ENCODE measurements at regions not wholly inside any gene's neighbourhood (a gene's known extent, or its start where the extent isn't known, plus 50 kb on each side); places are given as distances from the start of the nearest gene placed in this dataset.

DNA sequence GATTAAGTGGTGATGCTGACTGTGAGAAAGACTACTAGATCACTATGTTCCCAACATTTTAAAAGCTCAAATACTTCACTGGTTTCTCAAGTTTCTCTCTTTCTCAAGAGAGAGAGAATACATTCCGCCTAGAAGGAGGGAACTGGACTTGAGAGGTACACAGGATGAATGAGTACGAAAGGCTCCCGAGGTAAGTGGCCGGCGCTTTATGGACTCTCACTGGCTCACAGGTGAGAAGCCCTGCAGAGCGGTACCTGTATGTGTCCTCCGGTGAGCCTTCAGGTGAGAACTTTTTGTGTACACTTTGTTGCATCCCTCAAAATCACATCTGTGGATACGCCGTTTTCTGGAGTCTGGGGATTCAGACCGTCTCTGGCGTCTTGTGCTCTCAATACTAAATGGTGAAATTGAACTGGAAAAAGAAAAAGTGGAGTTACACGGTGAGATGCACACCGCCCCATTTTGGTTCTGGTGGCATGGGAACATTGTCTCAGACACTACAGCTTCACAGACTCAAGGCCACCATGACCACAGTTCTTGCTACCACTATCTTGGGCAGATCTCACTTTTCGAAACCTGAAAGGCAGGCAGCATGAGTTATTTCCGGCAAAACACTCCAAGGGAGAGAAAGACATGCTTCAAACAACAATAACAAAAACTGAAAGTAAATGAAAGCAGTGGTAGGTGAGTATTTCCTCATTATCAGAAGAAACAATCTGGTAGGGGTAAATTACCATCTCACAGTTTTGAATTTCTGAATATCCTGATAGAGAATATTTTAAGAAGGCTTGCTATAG, 418.9 kb downstream of the KLF12 start:
- Histone ChIP-seq H3K27ac (ENCODE audit: low read length) (no peak overlapping the region), H3K4me3 (ENCODE audit: low read length) (no peak overlapping the region), H3K9ac (ENCODE audit: low read length) (no peak overlapping the region), H3K27me3 (ENCODE audit: insufficient read depth, low read depth, low read length) (no peaks in the 10 kb centered on the region), H3K9me2 (ENCODE audit: insufficient read depth, low read length) (no peaks in the 10 kb centered on the region), H3K9me3 (ENCODE audit: low read length) (no peaks in the 10 kb centered on the region), H3F3A (ENCODE audit: insufficient read depth, low read length, poor library complexity, severe bottlenecking) (no peaks in the 10 kb centered on the region), H3K4me2 (ENCODE audit: low read length) (no peak overlapping the region), H2AFZ (ENCODE audit: low read depth, low read length) (no peak overlapping the region), H3K79me2 (replicated peaks; ENCODE audit: insufficient read depth, low read length) (no peaks in the 10 kb centered on the region), H4K20me1 (ENCODE audit: insufficient read depth) (no peaks in the 10 kb centered on the region), H3K36me3 (ENCODE audit: insufficient read depth, low read length) (peaks cover 4% of the 10 kb centered on the region)
- TF ChIP-seq REST (IDR thresholded peaks at IDR 0.05; ENCODE audit: borderline replicate concordance) (no peak), MXI1 (conservative IDR thresholded peaks at IDR 0.05; ENCODE audit: poor library complexity, severe bottlenecking) (no peak), SMC3 (conservative IDR thresholded peaks at IDR 0.05; ENCODE audit: poor library complexity) (no peak), TAF1 (IDR thresholded peaks at IDR 0.05; ENCODE audit: low read depth) (no peak), POLR2AphosphoS5 (IDR thresholded peaks at IDR 0.05) (no peak), RAD21 (conservative IDR thresholded peaks at IDR 0.05) (no peak), EZH2 (IDR thresholded peaks at IDR 0.05; ENCODE audit: borderline replicate concordance, insufficient read depth, low read length, poor library complexity, severe bottlenecking) (no peak), EP300 (conservative IDR thresholded peaks at IDR 0.05; ENCODE audit: poor library complexity, severe bottlenecking) (no peak)
- TF ChIP-seq, protein P1, sequence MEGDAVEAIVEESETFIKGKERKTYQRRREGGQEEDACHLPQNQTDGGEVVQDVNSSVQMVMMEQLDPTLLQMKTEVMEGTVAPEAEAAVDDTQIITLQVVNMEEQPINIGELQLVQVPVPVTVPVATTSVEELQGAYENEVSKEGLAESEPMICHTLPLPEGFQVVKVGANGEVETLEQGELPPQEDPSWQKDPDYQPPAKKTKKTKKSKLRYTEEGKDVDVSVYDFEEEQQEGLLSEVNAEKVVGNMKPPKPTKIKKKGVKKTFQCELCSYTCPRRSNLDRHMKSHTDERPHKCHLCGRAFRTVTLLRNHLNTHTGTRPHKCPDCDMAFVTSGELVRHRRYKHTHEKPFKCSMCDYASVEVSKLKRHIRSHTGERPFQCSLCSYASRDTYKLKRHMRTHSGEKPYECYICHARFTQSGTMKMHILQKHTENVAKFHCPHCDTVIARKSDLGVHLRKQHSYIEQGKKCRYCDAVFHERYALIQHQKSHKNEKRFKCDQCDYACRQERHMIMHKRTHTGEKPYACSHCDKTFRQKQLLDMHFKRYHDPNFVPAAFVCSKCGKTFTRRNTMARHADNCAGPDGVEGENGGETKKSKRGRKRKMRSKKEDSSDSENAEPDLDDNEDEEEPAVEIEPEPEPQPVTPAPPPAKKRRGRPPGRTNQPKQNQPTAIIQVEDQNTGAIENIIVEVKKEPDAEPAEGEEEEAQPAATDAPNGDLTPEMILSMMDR (IDR thresholded peaks at IDR 0.05; ENCODE audit: poor library complexity, severe bottlenecking): no peak

- no peaks in the 10 kb centered on the region for H3K9me3 ChIP-seq (ENCODE audit: low read length)
- TF ChIP-seq MXI1 (conservative IDR thresholded peaks at IDR 0.05; ENCODE audit: poor library complexity, severe bottlenecking) (no peak), EP300 (conservative IDR thresholded peaks at IDR 0.05; ENCODE audit: poor library complexity, severe bottlenecking) (no peak), RAD21 (conservative IDR thresholded peaks at IDR 0.05) (no peak), POLR2AphosphoS5 (IDR thresholded peaks at IDR 0.05) (no peak)
- TF ChIP-seq, protein P1 (IDR thresholded peaks at IDR 0.05; ENCODE audit: poor library complexity, severe bottlenecking): no peak
- H3K4me2 ChIP-seq (ENCODE audit: low read length): no peak overlapping the region
- no peak overlapping the region for H3K27ac ChIP-seq (ENCODE audit: low read length)
- no peaks in the 10 kb centered on the region for H3K79me2 ChIP-seq (replicated peaks; ENCODE audit: insufficient read depth, low read length)
- H4K20me1 ChIP-seq (ENCODE audit: insufficient read depth): no peaks in the 10 kb centered on the region
- H3K9me2 ChIP-seq (ENCODE audit: insufficient read depth, low read length): no peaks in the 10 kb centered on the region
- no peak overlapping the region for H3K9ac ChIP-seq (ENCODE audit: low read length)
- H3F3A ChIP-seq (ENCODE audit: insufficient read depth, low read length, poor library complexity, severe bottlenecking): no peaks in the 10 kb centered on the region
- H3K36me3 ChIP-seq (ENCODE audit: insufficient read depth, low read length): peaks cover 4% of the 10 kb centered on the region
- no peaks in the 10 kb centered on the region for H3K27me3 ChIP-seq (ENCODE audit: insufficient read depth, low read depth, low read length)
- no peak overlapping the region for H3K4me3 ChIP-seq (ENCODE audit: low read length)
- no peak overlapping the region for H2AFZ ChIP-seq (ENCODE audit: low read depth, low read length)
These were observed 419.7 kb downstream of the KLF12 start for GRCh38 chr13:73714522-73714921.

Measured in neural cell (in vitro differentiated cells).